HS-5 (cell line): ENCODE measurements at regions not wholly inside any gene's neighbourhood (a gene's known extent, or its start where the extent isn't known, plus 50 kb on each side); places are given as distances from the start of the nearest gene placed in this dataset.

Experiments
- DNase-seq: peaks from one replicate; pipeline ENCODE4 v3.0.0-alpha.2; 2012; ENCODE audit warnings: low read depth

DNA sequence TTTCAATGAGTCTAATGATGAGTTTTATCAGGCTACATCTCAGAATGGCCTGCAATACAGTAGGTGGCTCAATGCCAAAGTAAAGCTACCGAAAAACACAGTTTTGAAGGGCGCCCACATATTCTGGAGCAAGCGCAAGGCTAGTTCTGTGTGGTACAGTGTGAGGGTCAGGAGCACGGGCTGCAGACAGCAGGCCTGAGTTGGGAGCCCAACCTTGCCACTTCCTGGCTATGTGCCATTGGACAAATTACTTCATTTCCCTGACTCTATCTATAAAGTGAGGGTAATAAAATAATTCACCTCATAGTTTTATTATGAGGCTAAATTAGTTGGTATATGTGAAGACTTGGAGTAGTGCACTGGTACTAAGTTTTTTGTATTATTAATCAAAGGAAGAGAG lies 150.7 kb downstream of the OPN5 start:
- DNase-seq = no peak

DNA sequence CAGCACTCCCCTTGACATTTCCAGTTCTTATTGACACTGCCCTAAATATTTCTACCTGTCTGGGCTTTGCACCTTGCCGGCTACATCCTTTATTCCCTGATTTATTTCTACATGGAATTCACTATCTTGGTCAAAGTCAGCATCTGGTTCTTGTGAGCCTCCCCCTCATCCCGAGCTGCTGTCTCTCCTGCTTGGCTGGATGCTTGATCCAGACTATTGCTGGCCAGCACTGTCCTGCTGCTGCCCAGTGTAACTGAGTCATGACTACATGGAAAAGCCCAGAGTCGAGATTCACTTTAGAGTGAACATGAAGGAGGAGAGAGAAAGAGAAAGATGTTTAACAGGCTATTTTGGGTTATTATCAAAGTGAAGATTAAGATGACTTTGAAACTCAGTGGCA lies 142.2 kb downstream of the OPN5 start:
- no peak for DNase-seq

DNA sequence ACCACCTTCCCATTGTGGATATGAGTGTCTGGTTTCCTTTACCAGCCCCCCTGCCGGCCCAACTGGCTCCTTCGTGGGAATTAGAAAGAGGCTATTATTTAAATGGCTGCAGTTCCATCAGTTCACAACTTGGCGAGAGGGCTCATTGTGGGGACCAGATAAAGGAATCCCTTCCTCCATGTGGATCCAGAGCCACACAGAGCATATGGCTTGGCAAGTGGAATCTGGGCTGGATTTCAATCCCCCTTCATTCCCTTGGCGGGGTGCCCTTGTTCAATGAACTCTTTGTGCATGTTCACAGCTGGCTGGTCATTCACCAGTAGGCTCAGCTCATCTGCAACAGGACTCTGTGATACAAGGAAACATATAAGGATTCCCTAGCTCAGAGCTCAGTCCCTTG lies 140.6 kb downstream of the OPN5 start:
- no peak for DNase-seq

DNA sequence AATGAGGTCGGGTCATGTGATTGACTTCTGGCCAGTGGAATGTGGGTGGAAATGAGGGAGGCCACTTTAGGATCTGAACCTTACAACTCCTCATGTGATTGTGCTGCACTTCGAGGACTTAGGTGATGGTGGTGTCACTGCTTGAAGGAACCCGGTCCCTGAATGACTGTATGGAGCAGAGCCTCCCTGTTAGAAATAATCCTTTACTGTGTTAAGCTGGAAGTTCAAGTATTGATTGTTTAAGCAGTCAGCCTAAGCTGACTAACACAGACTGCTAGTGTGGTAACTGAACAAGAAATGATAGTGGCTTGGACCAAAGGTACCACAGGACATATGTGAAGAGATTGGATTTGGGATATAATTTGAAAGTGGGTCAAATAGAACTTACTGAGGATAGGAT lies 138.0 kb downstream of the OPN5 start:
- DNase-seq = no peak

DNA sequence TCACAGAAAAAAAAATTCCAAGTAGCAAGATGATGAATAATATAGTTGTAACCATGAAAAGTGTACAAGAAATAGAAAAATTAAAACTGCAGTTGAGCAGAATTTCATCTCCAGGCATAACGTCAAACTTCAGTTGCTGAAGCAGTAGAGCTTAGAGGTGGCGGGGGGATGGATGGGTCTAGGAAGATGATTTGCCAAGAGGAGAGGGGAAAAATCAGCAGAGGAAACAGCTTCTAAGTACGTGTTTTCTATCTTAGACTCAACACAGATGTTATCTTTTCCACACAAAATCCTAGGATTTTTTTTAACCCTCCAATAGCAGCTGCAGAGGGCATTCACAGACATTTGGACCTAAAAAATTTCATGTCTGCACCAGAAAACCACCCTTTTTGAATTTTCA lies 136.0 kb downstream of the OPN5 start:
- no peak for DNase-seq

DNA sequence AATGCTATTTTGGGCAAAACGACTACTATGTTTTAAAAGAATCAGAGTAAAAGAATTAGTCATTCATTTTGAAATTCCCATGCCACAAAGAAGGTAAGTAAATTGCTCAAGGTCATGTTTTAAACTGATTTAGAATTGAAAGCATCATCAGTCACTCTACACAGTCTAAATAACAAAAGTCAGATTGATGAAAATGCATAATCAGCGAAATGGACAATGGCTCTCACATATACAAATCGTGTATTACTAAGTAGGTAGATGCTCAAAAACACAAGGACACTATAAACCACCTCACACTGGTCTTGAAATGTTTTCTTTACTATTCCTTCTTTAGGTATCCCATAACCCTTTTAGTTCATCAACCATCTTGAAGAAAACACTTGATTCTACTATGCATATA lies 135.4 kb downstream of the OPN5 start:
- no peak for DNase-seq

DNA sequence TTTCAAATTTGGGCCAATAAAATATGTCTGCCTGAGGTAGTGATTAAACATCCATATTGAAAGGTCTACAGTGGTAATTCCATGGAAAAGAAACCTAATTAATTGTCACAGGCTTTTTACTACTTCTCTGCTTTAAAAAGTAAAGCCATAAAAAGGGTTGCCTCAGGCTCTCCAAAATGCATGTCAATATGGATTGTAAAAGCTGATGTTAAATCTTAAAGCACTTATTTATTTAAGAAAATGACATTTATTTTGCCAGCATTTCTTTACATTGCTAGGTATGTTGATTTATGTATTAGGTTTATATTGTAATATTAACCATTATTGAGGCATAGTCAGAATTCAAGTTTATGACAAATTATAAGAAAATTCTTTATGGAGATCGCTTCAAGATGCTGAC lies 133.2 kb downstream of the OPN5 start:
- no peak for DNase-seq

DNA sequence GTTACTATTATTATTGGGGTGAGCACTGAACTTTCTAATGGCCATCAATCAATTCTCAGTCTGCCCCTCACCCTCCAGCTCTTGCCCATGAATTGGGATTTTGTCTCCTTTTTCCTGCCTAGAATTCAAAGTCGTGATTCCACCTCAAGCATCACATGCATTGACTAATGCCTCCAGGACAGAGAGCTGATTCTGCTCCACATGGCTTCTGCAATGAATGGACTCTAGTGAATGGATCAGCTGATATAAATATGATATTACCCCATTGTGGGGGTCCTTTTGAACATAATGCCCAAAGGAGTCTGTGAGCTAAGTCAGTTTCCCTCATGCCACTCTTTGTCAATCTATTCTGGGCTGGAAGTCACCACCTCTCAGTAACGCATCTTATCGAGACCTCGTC lies 126.4 kb downstream of the OPN5 start:
- no peak for DNase-seq

DNA sequence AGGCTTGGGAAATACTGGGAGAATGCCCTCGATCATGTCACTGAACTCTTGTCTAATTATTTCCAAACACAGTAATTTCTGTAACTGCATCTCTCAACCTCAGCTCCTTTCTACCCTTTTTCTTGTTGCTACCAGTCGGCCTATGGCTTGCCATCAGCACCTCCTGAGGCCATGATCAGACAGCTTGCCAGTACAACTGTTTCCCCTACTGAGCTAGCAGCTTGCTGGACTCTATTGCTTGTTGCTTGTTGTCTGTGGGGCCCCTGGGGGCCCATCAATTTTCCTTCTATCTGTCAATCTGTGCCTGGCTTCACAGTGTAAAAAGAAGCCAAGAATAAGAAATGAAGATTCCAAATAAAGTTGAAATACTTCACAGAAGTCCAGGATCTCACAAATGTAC lies 123.9 kb downstream of the OPN5 start:
- DNase-seq = no peak

DNA sequence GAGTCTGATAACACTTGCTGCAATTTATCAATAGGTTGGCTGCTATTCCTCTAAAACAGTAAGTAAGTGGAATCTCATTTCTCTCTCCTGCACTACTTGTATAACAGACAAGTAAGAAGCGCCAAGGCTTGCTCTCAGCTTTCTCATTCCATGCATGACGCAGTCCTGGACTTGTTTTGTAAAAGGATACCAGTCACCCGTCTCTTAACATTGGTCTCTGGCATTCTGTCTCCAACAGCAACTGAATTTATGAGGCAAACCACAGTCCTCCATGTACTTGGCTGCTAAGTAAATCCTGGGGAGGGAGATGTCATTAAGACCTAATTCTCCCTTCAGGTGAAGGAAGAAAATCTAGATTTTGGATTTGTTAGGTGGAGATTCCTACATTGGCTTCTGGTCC lies 115.4 kb downstream of the OPN5 start:
- DNase-seq = no peak

DNA sequence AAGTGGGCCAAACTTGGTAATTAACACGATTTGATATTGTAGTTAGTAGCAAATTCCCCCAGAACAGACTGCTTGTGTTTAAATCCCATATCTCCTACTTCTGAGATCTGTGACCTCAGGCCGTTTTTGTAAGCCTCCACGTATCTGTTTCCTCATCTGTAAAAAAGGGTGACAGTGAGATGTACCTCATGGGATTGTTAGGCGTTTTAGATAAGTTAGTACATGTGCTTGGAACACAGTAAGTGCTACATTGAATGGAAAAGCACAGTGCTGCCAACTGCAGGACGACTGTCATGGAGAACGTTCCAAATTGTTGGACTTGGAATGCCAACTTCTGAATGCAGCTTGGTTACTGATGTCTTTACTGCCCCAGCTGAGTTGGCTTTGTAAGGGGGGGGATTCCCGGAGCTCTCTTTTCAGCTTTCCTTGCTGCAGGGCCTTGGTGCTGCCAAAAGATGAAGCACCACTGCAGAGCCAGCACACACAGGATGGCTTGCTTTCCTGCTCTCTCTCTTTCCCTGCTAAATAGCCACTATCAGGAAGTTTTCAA lies 108.6 kb downstream of the OPN5 start:
- no peak for DNase-seq

DNA sequence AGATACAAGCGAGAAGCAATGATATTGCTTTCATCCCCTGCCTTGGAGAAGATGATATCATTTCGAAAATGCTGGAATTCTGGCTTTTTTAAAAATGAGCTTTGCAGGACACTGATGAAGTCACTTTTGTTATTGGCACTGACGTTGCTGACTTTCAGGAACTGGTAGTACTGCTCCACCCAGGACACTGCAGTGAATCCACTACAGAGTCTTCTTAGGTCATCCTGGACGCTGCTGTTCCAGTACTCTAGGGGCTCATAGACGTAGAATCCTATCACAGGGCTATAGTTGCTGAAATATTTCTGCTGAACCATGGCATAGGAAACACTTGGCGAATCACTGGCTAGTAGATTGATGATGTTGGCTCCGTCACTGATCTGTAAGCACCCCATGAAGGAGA lies 97.2 kb downstream of the OPN5 start:
- DNase-seq = no peak
